ENCODE measurements at regions not wholly inside any gene's neighbourhood (a gene's known extent, or its start where the extent isn't known, plus 50 kb on each side); places are given as distances from the start of the nearest gene placed in this dataset.

- no peaks in the 10 kb centered on the region for H3K27me3 ChIP-seq (ENCODE audit: control insufficient read depth, extremely low read depth, insufficient read depth, low read length)
- H2AFZ ChIP-seq (ENCODE audit: control insufficient read depth, low read length): no peak overlapping the region
- H3K9ac ChIP-seq (ENCODE audit: control insufficient read depth, extremely low read depth, insufficient read depth, low read length): no peak overlapping the region
- no peak for TF ChIP-seq CTCF (optimal IDR thresholded peaks at IDR 0.05 in 1 of 3, IDR thresholded peaks at IDR 0.05 in 1 of 3, conservative IDR thresholded peaks at IDR 0.05 in 1 of 3; ENCODE audit: extremely low read depth in 1 of 3, insufficient read depth in 2 of 3, low read length in 3 of 3)
- TF ChIP-seq EZH2 (IDR thresholded peaks at IDR 0.05; ENCODE audit: low read length): no peak
- H3K27ac ChIP-seq (ENCODE audit: control insufficient read depth, insufficient read depth, low read length): no peak overlapping the region
- no peaks in the 10 kb centered on the region for H3K79me2 ChIP-seq (ENCODE audit: control insufficient read depth, insufficient read depth, low read length)
- dilution Hi-C loops (cut with MboI; ENCODE audit: extremely low pct_ligation_motif_present, low sequenced_read_pairs): no loop called here
- no peaks in the 10 kb centered on the region for H3K36me3 ChIP-seq (ENCODE audit: control insufficient read depth in 2 of 2, extremely low read depth in 1 of 2, insufficient read depth in 2 of 2, low read length in 2 of 2)
- H3K4me1 ChIP-seq (ENCODE audit: control insufficient read depth, extremely low read depth, insufficient read depth, low read length): no peaks in the 10 kb centered on the region
- FAIRE-seq: no peak
- H3K4me2 ChIP-seq (ENCODE audit: control insufficient read depth, extremely low read depth, insufficient read depth, low read depth, low read length): no peak overlapping the region
- no peaks in the 10 kb centered on the region for H4K20me1 ChIP-seq (ENCODE audit: control insufficient read depth, extremely low read depth, insufficient read depth, low read length)
- no peaks in the 10 kb centered on the region for H3K9me1 ChIP-seq (ENCODE audit: control insufficient read depth, extremely low read depth, insufficient read depth, low read length)
- no peak overlapping the region for H3K4me3 ChIP-seq (ENCODE audit: control insufficient read depth in 2 of 3, extremely low read depth in 1 of 3, insufficient read depth in 2 of 3, low read depth in 1 of 3, low read length in 3 of 3)
- DNase-seq (ENCODE audit: low read depth, low spot score): no peak
- H3K9me3 ChIP-seq (ENCODE audit: control insufficient read depth, low read depth, low read length): peaks cover under 1% of the 10 kb centered on the region
These were observed 621.6 kb upstream of the LRRTM1 start for GRCh38 chr2:80926168-80926567.

- Histone ChIP-seq H3K9ac (ENCODE audit: control insufficient read depth, extremely low read depth, insufficient read depth, low read length) (no peak overlapping the region), H3K27me3 (ENCODE audit: control insufficient read depth, extremely low read depth, insufficient read depth, low read length) (no peaks in the 10 kb centered on the region), H3K27ac (ENCODE audit: control insufficient read depth, insufficient read depth, low read length) (no peak overlapping the region), H3K36me3 (ENCODE audit: control insufficient read depth in 2 of 2, extremely low read depth in 1 of 2, insufficient read depth in 2 of 2, low read length in 2 of 2) (no peaks in the 10 kb centered on the region), H3K4me2 (ENCODE audit: control insufficient read depth, extremely low read depth, insufficient read depth, low read depth, low read length) (no peak overlapping the region), H3K9me3 (ENCODE audit: control insufficient read depth, low read depth, low read length) (no peaks in the 10 kb centered on the region), H3K4me1 (ENCODE audit: control insufficient read depth, extremely low read depth, insufficient read depth, low read length) (no peaks in the 10 kb centered on the region), H3K79me2 (ENCODE audit: control insufficient read depth, insufficient read depth, low read length) (no peaks in the 10 kb centered on the region), H3K4me3 (ENCODE audit: control insufficient read depth in 2 of 3, extremely low read depth in 1 of 3, insufficient read depth in 2 of 3, low read depth in 1 of 3, low read length in 3 of 3) (no peak overlapping the region), H4K20me1 (ENCODE audit: control insufficient read depth, extremely low read depth, insufficient read depth, low read length) (no peaks in the 10 kb centered on the region), H3K9me1 (ENCODE audit: control insufficient read depth, extremely low read depth, insufficient read depth, low read length) (no peaks in the 10 kb centered on the region), H2AFZ (ENCODE audit: control insufficient read depth, low read length) (no peak overlapping the region)
- no peak for DNase-seq (ENCODE audit: low read depth, low spot score)
- TF ChIP-seq CTCF (optimal IDR thresholded peaks at IDR 0.05 in 1 of 3, IDR thresholded peaks at IDR 0.05 in 1 of 3, conservative IDR thresholded peaks at IDR 0.05 in 1 of 3; ENCODE audit: extremely low read depth in 1 of 3, insufficient read depth in 2 of 3, low read length in 3 of 3) (no peak), EZH2 (IDR thresholded peaks at IDR 0.05; ENCODE audit: low read length) (no peak)
- no peak for FAIRE-seq
- dilution Hi-C loops (cut with MboI; ENCODE audit: extremely low pct_ligation_motif_present, low sequenced_read_pairs): no loop called here
These were observed 592.0 kb upstream of the LRRTM1 start for GRCh38 chr2:80896576-80896975.
